Erythroblast (primary cell): ENCODE measurements at regions not wholly inside any gene's neighbourhood (a gene's known extent, or its start where the extent isn't known, plus 50 kb on each side); places are given as distances from the start of the nearest gene placed in this dataset.

ENCODE experiments used
- GATA1 ChIP-seq: IDR thresholded peaks from 2 replicates; pipeline ENCODE4 v1.6.1; 2011; ENCODE audit warnings: low read depth, mild to moderate bottlenecking, control low read depth, low read length, moderate library complexity
- POLR2A ChIP-seq: IDR thresholded peaks from 2 replicates; pipeline ENCODE4 v1.6.1; 2011; ENCODE audit warnings: mild to moderate bottlenecking, low read length

- TF ChIP-seq POLR2A (no peak), GATA1 (no peak)
These were observed 102.8 kb upstream of the OR13H1 start for GRCh38 chrX:131441033-131441432.
